HepG2 (cell line): ENCODE measurements at regions not wholly inside any gene's neighbourhood (a gene's known extent, or its start where the extent isn't known, plus 50 kb on each side); places are given as distances from the start of the nearest gene placed in this dataset.

Source experiments
- ATAC-seq: fragments of 200-7000 bp; cut with Tn5 transposase; 3 replicates; pipeline ENCODE4 v1.9.1; 2020; ENCODE audit warnings: mild to moderate bottlenecking, moderate library complexity
- BruUV-seq: library from RNA; stranded (reverse); fragments of 400-500 nt; replicated peaks from 2 replicates; lab custom pipeline; 2021; lab: Mats Ljungman, UMichigan
- CTCF ChIA-PET: fragments of 300-600 bp; formaldehyde crosslinking; extraction: SDS; loops from one replicate; lab custom pipeline; 2021; ENCODE audit warnings: low total read pairs, inconsistent platforms, low intra/inter-chr PET ratio; lab: Yijun Ruan, JAX
- POLR2A ChIA-PET: fragments of 350-600 bp; sonication (Branson Sonifier 250); formaldehyde crosslinking; loops from one replicate; lab custom pipeline; 2020; ENCODE audit warnings: antibody characterized with exemption, inconsistent platforms; lab: Yijun Ruan, JAX
- DNase-seq: peaks from one replicate; pipeline ENCODE4 v3.0.0-alpha.2; 2015; ENCODE audit warnings: low spot score
- FAIRE-seq: peaks from 3 replicates; lab custom pipeline; 2011; peaks lifted over from hg19 to GRCh38; lab: Jason Lieb, UNC
- H2AFZ ChIP-seq: one replicate; pipeline ENCODE4 v1.6.1; 2011; ENCODE audit warnings: low read length, inconsistent platforms
- H3K27ac ChIP-seq: fragments of 300-600 bp; 3 replicates; pipeline ENCODE4 v1.8.0; 2011; ENCODE audit warnings: mixed run types, mild to moderate bottlenecking, mixed read lengths, low read length, inconsistent platforms; ENCODE audit not compliant: insufficient read depth; ENCODE audit errors: extremely low read length
- H3K27me3 ChIP-seq, 2 experiments: fragments of 200-600 bp in 1 of 2; 2 replicates in 1 of 2; 3 replicates in 1 of 2; pipeline versions ENCODE4 v1.6.0 to v1.8.0; 2011; ENCODE audit warnings: low read length in 2 of 2, mild to moderate bottlenecking in 2 of 2, moderate library complexity in 2 of 2, inconsistent platforms in 1 of 2; ENCODE audit not compliant: insufficient read depth in 2 of 2, control insufficient read depth in 1 of 2
- H3K36me3 ChIP-seq, 2 experiments: fragments of 200-600 bp in 1 of 2; replicated peaks in 1 of 2; 2 replicates in 1 of 2; 3 replicates in 1 of 2; pipeline versions ENCODE4 v1.5.1 to v1.8.0; 2011; ENCODE audit warnings: low read length in 2 of 2, inconsistent platforms in 1 of 2; ENCODE audit not compliant: insufficient read depth in 2 of 2, control insufficient read depth in 1 of 2
- H3K4me1 ChIP-seq: 2 replicates; pipeline ENCODE4 v1.5.1; 2012; ENCODE audit warnings: low read length, inconsistent platforms; ENCODE audit not compliant: insufficient read depth
- H3K4me2 ChIP-seq: 2 replicates; pipeline ENCODE4 v1.6.0; 2011; ENCODE audit warnings: low read depth, low read length, inconsistent platforms
- H3K4me3 ChIP-seq, 3 experiments: fragments of 200-600 bp in 1 of 3; sonication (generic), shearing (Covaris generic) in 1 of 3; replicated peaks in 1 of 3; 2 replicates each; pipeline ENCODE4 v1.5.1; 2011 to 2016; ENCODE audit warnings: low read length in 3 of 3, inconsistent platforms in 2 of 3, low read depth in 2 of 3, mild to moderate bottlenecking in 2 of 3, control low read depth in 1 of 3, mixed read lengths in 1 of 3; ENCODE audit not compliant: insufficient read depth in 1 of 3
- H3K79me2 ChIP-seq: one replicate; pipeline ENCODE4 v1.6.1; 2011; ENCODE audit warnings: low read length, inconsistent platforms; ENCODE audit not compliant: insufficient read depth
- H3K9ac ChIP-seq: 2 replicates; pipeline ENCODE4 v1.6.0; 2011; ENCODE audit warnings: mild to moderate bottlenecking, low read depth, low read length, inconsistent platforms; ENCODE audit not compliant: insufficient read depth
- H3K9me3 ChIP-seq: 2 replicates; pipeline ENCODE4 v1.5.1; 2012; ENCODE audit warnings: mild to moderate bottlenecking, low read length
- H4K20me1 ChIP-seq: 2 replicates; pipeline ENCODE4 v1.6.0; 2011; ENCODE audit warnings: inconsistent platforms, mild to moderate bottlenecking, low read length, moderate library complexity; ENCODE audit not compliant: insufficient read depth
- SMYD3 ChIP-seq: sonication (generic); formaldehyde crosslinking; IDR thresholded peaks from 2 replicates; pipeline ENCODE4 v1.8.1; 2023; ENCODE audit warnings: mild to moderate bottlenecking, missing genetic modification reagents
- ZNF207 ChIP-seq: fragments of 450-650 bp; IDR thresholded peaks from 2 replicates; pipeline ENCODE4 v1.6.1; 2016; ENCODE audit warnings: antibody characterized with exemption, borderline replicate concordance
- ZNF264 ChIP-seq: sonication (generic); formaldehyde crosslinking; IDR thresholded peaks from 2 replicates; pipeline ENCODE4 v1.4.0; 2020; ENCODE audit warnings: missing genetic modification reagents
- ZNF839 ChIP-seq: sonication (generic); formaldehyde crosslinking; IDR thresholded peaks from 2 replicates; pipeline ENCODE4 v1.4.0; 2020; ENCODE audit warnings: missing genetic modification reagents, mild to moderate bottlenecking, borderline replicate concordance
- WGBS: methylation state at CpG from one replicate; pipeline ENCODE4 v1.1.6; 2017; ENCODE audit warnings: low lambda C conversion rate; 5-methylcytosine and 5-hydroxymethylcytosine counted together
- in situ Hi-C: cut with HindIII; loops from 2 replicates; pipeline ENCODE4 v1.10.0; 2017; ENCODE audit warnings: low pct_unique_long_range_greater_than_20kb; ENCODE audit not compliant: extremely low pct_ligation_motif_present
- intact Hi-C: fragments of 100-400 bp; cut with micrococcal nuclease; formaldehyde crosslinking; loops from one replicate; pipeline ENCODE4 v1.10.0; 2022; ENCODE audit not compliant: unreplicated experiment
- TF ChIP-seq, protein P1 (sequence below): IDR thresholded peaks from 2 replicates; pipeline ENCODE4 v1.6.1; 2018; ENCODE audit warnings: missing genetic modification reagents

DNA sequence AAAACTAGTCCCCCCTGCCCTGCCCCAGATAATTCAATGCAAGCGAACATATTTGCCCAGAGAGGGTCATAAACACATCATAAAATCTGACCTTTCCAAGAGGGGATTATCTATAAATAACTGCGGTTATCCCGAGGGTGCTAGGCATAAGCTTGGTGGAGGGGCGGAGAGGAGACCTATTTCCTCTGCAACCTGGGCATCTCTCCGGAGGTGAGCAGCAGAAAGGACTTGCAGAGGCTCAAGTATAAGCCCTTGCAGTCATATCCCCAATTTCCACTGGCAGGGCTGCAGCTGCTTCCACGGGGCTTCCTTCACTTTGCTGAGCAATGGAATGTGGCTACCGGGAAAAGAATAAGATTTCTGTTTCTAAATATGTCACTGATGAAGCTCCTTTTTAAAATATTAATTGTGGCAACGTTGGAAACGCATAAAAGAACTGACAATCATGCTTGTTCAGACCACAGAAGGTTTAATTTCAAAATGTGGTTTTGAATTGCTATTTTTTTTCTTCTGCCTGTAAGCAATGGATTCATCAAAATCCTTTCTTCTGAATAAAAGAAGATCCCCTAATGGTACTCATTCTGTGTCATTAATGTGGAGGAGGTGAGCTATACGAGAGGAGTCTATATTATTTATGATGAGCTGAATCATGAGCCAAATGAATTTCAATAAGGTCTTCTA, 268.9 kb upstream of the ATP2B1 start:
- TF ChIP-seq ZNF839 (CRISPR knock-in tag) = no peak
- no peak overlapping the region for H2AFZ ChIP-seq
- H3K4me1 ChIP-seq = no peaks in the 10 kb centered on the region
- no peaks in the 10 kb centered on the region for H3K27me3 ChIP-seq
- no peak overlapping the region for H3K4me3 ChIP-seq
- WGBS = 21% methylated on average over 10 of the region's 10 CpGs
- no peak for FAIRE-seq
- H3K4me2 ChIP-seq = no peak overlapping the region
- no peaks in the 10 kb centered on the region for H3K36me3 ChIP-seq
- intact Hi-C loops = no loop called here
- no peaks in the 10 kb centered on the region for H4K20me1 ChIP-seq
- CTCF ChIA-PET = no interaction called here
- in situ Hi-C loops = no loop called here
- ATAC-seq = no peak
- no peaks in the 10 kb centered on the region for H3K79me2 ChIP-seq
- no peak overlapping the region for H3K27ac ChIP-seq
- DNase-seq = no peak
- POLR2A ChIA-PET = no interaction called here
- H3K9ac ChIP-seq = no peak overlapping the region
- no peaks in the 10 kb centered on the region for H3K9me3 ChIP-seq
- BruUV-seq = no TSS peak

DNA sequence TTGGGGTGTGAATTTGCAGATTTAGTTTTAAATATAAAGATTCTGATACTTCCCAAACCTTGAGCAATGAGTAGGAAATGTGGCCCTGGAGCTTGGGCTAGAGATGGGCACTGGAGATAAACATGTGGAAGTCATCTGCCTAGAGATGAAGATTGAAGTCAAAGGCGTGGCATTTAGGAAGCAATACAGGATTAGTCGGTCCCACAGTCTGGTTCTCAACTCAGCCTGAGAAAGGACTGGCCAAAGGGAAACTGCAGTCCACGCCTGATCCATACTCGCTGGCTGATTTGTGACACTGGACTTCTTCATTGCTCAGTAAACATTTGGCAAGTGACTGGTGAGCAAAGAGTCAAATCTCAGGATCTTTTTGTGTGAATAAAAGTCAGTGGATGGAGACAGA, 268.2 kb upstream of the ATP2B1 start:
- TF ChIP-seq, protein P1, sequence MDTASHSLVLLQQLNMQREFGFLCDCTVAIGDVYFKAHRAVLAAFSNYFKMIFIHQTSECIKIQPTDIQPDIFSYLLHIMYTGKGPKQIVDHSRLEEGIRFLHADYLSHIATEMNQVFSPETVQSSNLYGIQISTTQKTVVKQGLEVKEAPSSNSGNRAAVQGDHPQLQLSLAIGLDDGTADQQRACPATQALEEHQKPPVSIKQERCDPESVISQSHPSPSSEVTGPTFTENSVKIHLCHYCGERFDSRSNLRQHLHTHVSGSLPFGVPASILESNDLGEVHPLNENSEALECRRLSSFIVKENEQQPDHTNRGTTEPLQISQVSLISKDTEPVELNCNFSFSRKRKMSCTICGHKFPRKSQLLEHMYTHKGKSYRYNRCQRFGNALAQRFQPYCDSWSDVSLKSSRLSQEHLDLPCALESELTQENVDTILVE = no peak
- no peak for TF ChIP-seq SMYD3
- no peak for TF ChIP-seq ZNF264 (CRISPR knock-in tag)
- no peak for TF ChIP-seq ZNF207
- TF ChIP-seq, all 625 proteins: peak for 0
- Histone ChIP-seq H3K9ac (no peak overlapping the region), H3K27me3 (no peaks in the 10 kb centered on the region), H3K4me1 (no peaks in the 10 kb centered on the region), H3K79me2 (no peaks in the 10 kb centered on the region), H3K4me2 (no peak overlapping the region), H3K4me3 (no peak overlapping the region), H3K9me3 (no peaks in the 10 kb centered on the region), H3K36me3 (no peaks in the 10 kb centered on the region), H3K27ac (no peak overlapping the region), H2AFZ (no peak overlapping the region), H4K20me1 (no peaks in the 10 kb centered on the region)
- intact Hi-C loops (no loop called here), in situ Hi-C loops (no loop called here)
- DNase-seq = no peak
- no peak for FAIRE-seq
- 14% methylated on average over 4 of the region's 4 CpGs for WGBS
- no TSS peak for BruUV-seq
- no peak for ATAC-seq
- CTCF ChIA-PET = no interaction called here
- POLR2A ChIA-PET = no interaction called here
